IPS-NIHi11 (cell line): ENCODE measurements at regions not wholly inside any gene's neighbourhood (a gene's known extent, or its start where the extent isn't known, plus 50 kb on each side); places are given as distances from the start of the nearest gene placed in this dataset.
"Not testable (repeated sequence)": the region's sequence is repeated elsewhere in the genome, so short reads cannot be mapped to it uniquely, and the experiment has no call there.

Experiments used
- DNase-seq: peaks from one replicate; pipeline ENCODE4 v3.0.0; 2012; ENCODE audit warnings: mixed read lengths, low spot score

DNA sequence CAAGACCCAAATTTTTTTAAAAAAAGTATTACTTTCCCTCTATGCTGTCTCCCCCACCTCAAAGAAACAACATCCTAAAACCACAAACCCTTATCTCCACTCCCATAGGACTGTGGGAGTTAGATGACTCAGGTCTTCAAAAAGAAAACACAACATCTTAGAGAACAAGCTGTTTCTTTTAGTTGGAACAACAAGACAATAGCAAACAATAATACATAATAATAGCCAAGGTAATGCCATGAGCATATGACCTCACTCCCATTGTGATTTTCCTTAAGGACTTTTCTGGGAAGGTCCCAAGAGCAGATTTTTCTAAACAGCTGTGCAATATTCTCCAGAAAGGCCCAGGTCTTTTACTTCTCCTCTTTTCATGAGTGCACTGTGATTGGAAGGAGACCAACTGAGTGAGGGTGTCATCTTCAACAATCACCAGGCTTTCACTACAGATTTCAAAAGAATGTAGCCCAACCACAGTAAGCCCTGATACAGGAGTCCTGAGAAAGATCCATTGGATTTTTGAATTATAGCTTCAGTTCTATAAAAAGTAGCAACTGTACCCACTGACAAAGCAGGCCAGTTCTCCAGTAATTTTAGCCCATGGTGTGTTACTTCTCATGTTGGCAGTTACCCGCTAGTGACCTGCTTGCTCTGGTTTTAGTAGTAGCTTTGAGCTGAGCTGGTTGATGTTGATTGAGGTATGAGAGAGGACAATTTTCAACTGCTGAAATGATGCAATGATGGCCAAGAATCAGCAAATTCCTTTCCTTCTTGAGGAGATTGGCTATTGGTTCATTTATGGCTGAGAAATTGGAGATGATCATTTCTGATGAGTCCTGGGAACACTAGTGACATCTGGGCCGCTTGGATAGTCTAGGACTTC is 144.5 kb upstream of the TCF4 start:
- no peak for DNase-seq

DNA sequence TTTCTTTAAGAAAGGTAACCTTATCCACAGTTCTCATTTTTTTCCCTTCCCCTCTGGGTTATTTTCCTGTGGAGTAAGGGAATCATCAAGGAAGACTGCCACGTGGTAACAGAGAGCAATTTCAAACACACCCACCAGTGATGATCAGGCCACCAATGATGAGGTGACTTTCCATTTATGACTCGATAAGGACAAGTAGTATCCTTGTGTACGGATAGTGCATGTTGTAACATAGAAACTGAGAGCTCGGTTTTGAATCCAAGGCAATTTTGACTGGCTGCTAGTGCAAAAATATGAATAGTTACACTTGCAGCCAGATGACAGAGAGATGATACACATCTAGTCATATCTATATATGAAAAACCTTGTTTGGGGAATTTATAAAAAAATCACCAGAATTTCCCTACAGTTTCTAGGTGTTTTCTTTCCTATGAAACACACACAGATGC is 143.6 kb upstream of the TCF4 start:
- no peak for DNase-seq

DNA sequence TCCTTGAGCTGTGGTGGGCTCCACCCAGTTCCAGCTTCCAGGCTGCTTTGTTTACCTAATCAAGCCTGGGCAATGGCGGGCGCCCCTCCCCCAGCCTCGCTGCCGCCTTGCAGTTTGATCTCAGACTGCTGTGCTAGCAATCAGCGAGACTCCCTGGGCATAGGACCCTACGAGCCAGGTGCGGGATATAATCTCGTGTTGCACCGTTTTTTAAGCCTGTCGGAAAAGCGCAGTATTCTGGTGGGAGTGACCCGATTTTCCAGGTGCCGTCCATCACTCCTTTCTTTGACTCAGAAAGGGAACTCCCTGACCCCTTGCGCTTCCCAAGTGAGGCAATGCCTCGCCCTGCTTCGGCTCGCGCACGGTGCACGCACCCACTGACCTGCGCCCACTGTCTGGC is 133.0 kb upstream of the TCF4 start:
- DNase-seq, result not testable (repeated sequence)

DNA sequence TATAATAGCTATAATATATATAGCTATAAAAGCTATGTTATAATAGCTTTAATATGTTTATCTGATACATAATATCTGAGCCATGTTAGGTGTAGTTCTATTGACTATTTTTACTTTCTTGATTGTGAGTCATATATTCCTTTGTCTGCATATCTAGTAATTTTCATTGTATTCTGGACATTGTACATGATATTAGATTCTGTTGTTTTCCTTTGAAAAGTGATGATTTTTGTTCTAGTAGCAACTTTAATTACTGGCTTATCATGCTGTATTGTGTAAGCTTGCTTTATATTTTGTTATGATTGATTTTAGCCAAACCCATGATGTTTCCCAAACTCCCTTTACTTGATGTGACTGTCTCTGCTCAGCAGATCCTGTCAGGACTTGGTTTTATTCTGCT is 125.7 kb upstream of the TCF4 start:
- no peak for DNase-seq

DNA sequence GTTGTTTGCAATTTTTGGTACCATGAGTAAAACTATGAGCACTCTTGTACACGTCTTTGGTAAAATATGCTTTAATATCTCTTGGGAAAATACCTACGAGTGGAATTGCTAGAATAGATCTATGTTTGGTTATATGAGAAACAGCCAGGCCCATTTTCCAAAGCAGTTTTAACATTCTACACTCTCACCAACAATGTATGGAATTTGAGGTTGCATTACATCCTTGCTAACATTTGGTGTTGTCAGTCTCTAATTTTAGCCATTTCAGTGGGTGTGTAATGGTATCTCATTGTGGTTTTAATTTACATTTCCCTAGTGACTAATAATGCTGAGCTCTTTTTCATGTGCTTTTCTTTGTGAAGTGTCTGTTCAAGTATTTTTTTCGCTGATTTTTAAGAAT is 118.9 kb upstream of the TCF4 start:
- no peak for DNase-seq

DNA sequence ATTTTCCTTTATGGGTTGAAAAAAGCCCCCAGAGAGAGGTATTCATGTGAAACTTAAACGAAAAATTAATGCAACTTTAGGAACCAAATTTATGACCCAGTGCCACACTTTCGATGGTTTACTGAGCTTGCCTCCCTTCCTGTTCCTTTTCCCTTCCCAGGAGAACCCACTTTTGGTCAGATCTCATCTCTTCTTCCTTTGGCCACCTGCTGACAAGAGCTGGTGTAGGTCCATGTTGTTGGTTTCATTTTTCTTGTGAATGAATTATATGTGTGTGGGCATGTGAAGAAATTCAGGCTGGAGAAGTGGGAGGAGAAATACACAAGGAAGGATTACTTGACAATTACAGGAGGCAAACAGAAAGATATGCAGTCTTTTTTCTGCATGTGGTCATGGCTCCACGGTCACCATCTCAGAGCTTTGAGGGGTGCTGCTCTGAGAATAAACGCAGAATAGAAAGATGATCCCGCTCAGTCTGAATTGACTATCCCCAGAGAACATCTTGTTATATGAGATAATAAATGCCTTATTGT is 111.3 kb upstream of the TCF4 start:
- no peak for DNase-seq

DNA sequence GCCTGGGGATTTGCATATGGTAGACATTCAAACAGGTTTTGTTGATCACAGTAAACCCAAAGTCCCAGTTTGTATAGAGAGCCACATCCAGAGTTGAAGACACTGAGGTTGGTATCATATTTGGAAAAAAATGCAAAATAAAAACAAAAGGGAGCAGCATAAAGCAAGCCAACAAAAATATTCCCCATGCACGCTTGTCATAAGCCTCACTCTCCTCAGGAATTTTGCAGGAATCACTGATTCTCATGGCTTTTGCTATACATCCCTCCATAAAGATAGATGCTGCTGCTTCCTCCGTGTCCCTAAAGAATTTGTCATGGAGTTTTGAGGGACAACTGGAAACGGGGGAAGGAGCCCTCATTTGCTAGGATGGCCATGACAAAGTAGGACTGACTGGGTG is 108.8 kb upstream of the TCF4 start:
- no peak for DNase-seq

DNA sequence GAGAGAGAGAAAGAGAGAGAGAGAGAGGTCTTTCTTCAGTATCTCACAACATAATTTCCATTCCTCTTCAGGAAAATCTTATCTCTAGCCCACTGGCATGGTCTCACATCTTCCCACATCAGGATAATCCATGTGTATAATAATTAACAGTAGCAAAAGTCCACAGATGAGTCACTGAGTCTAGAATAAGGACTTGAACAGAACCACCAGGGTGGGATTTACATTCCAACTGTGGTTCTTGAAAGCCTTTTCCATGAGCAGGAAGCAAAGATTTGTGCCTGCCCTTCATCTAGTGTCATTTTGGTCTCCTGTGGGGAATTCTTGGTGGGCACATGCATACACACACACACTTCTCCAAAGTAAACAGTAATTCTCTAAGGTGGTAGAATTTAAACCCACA is 107.1 kb upstream of the TCF4 start:
- DNase-seq, result no peak

- no peak for DNase-seq
Measured at GRCh38 chr18:55694291-55694690, 106.3 kb upstream of the TCF4 start.

DNA sequence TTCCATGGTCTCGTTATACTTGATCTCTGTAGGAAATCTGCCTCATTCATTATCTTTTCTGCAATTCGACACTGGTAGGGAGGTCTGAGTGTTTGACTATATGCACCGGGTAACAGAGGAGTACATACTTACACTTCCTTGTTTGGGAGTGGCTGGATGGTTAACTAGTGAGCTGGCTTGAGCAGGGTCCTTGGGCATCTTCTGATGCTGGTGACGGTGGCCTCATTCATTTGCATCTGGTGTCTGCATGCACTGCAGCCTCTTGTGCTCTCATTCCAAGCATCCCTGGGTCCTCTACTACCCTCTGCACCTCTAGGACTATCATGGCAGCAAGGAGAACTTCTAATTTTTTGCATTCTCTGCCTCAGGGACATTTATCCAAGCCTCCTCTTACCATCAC is 100.0 kb upstream of the TCF4 start:
- DNase-seq, result no peak

DNA sequence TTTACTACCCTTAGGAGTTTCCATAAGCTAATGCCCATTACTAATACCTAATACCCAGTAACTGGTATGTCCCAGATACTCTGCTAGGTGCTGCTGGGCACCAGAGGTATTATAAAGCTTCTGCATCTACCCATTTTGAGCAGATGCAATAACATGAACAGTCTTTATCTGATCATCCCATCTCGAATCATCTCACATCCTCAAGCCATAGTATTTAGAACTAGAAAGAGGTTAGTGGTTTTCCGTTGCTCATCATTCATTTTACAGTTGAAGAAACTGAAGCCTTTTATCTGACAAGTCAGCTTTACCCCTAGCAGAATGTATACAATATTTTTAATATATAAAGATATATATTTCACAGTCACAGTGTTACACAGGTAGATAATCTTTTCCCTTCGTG is 99.1 kb upstream of the TCF4 start:
- no peak for DNase-seq

DNA sequence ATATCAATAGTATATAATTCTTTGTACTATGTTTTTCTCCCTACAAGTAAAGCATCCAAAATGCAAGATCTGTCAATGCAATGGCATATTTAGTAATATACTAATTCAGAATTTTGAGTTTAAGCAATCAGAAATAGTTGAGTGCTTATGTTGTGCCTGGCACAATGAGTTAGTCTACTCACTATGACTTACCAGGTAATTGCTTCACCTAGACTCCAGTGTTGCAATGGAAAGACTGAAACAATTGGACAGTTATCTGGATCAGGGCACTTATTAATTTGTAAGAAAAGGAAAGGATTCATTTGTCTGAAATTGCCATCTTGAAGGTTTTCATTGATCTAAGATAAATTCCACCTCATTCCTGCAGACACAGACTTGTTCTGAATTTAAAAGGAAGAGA is 97.6 kb upstream of the TCF4 start:
- no peak for DNase-seq

GRCh38 chr18:55672574-55673361 is 84.8 kb upstream of the TCF4 start:
- no peak for DNase-seq

DNA sequence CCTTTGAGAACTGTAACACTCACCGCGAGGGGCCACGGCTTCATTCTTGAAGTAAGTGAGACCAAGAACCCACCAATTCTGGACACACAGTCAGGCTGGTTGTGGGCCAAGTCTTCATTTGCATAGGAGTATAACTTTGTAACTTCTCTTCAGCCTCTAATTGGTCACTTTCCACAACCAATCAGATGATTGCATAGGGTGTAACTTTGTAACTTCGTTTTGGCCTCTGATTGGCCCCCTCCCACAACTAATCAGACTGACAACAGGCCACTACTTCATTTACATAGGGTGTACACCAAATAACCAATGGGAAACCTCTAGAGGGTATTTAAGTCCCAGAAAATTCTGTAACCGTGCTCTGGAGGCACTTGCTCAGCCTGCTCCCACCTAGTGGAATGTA is 77.5 kb upstream of the TCF4 start:
- DNase-seq, result no peak

- DNase-seq, result not testable (repeated sequence)
Measured at GRCh38 chr18:55664758-55665400, 76.9 kb upstream of the TCF4 start.

DNA sequence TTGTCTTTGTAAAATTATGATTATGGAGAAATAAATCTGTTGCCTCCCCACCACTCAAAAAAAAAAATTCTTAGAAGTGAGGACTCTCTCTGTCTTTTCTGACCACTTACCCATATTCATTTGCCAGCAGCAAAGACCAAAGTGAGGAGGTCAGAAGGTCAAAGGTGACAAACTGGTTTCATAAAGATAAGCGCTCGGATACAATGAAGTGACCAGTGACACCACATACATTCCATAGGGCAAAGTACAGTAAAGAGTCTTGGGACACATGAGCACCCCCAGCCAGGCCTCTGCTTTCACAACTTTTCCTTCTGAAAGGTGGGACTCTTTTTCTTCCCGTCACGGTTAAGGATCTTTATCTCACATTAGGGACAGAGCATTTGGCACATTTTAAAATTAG is 75.9 kb upstream of the TCF4 start:
- no peak for DNase-seq

- DNase-seq, result no peak
Measured at GRCh38 chr18:55658598-55658997, 70.6 kb upstream of the TCF4 start.

DNA sequence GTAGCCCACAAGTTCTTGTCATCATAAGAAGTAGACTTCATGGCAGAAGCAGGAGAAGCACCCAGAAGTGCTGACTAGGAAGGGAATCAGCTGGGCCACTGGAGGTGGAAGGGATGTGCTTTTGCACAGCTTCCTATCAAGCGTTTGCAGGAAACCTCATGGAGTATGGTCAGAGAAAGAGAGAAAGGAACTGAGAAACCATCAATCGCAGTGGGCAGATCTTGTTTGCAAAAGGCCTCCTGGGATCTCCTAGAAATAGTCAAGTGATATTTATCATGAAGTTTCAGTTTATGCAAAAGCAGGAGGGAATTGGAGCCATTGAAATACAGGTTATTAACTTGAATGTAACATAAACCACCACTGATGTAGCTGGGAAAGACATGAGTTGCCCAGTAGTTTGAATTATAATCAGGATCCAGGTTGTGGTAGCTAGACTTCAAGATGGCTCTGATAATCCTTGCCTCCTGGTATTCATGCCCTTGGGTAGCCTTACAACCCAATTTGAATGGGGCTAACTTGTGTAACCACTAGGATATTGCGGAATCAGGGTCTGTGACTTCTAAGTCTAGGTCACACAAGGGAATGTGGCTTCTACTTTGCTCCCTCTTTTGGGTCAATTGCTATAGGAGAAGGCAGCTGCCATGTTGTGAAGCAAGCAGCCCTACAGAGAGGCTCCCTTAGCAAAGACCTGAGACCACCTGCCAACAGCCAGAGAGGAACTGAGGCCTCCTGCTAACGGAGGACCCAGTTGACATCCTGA is 69.8 kb upstream of the TCF4 start:
- DNase-seq, result no peak

DNA sequence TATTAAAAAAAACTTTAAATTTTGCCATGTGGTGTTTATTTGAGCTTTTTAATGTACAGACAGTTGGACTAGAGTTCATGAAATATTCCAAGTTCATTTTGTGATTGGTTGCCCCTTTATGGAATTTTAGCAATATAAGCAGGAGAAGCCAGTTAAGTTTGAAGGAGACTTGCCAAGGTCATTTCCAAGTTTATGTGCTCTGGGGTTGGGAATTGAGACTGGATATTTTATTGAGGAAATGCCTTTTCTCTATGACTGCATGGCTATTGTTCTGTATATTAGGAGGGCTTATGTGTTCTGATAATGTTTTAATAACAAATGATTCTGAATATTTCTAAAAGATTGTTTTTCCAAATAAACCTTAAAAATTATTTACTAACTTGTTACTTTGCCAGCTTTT is 67.0 kb upstream of the TCF4 start:
- DNase-seq, result no peak

DNA sequence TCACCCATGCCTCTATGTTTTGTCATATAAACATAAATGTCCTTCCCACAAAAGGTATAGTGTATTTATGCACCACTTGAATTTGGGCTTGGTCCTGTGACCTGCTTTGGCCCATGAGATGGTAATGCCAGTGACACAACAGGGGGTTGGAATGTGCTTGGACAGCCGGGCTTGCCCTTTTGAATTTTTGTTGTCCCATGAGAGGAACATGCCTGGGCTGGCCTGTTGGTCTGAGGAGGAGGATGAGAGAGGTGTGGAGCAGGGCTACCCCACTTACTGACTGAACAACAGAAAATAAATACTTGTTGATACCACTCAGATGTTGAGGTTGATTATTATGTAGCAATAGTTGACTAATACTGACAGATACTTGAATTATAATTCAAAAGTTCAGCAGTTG is 63.2 kb upstream of the TCF4 start:
- DNase-seq, result no peak

DNA sequence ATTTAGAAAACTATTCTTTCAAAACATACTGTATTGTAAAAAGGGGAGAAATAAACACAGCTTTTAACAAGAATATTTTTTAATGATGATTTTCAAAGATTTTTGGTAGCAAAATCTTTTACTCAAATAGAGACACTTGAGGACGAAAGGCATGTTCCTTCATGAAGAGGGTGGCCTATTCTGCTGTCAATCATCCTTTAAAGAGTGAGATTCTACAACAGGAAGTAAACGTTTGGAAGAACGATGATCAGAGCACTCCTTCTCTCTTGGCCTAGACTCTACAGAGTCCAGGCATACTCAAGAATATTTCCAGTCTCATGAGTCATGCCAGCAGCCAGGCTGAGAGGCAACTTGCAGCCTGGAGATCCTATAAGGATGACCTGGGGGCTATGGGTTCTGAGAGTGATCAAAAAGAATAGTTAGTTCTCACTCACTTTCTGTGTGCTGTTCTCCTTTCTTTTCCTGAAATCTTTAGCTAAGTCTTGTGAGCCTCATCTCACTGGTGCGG is 62.4 kb upstream of the TCF4 start:
- no peak for DNase-seq

GRCh38 chr18:55647331-55647730 is 59.3 kb upstream of the TCF4 start:
- no peak for DNase-seq
